Common myeloid progenitor, CD34-positive (primary cell): ENCODE measurements at regions not wholly inside any gene's neighbourhood (a gene's known extent, or its start where the extent isn't known, plus 50 kb on each side); places are given as distances from the start of the nearest gene placed in this dataset.
"Not testable (repeated sequence)": the region's sequence is repeated elsewhere in the genome, so short reads cannot be mapped to it uniquely, and the experiment has no call there.

Experiments
- CTCF ChIA-PET: fragments of 350-600 bp; sonication (Branson Sonifier 250); formaldehyde crosslinking; loops from one replicate; lab custom pipeline; 2021; ENCODE audit warnings: antibody characterized with exemption; lab: Charles Lee
- POLR2A ChIA-PET: fragments of 350-600 bp; sonication (Branson Sonifier 250); formaldehyde crosslinking; loops from one replicate; lab custom pipeline; 2021; ENCODE audit warnings: antibody characterized with exemption; lab: Charles Lee
- DNase-seq, 3 donors: peaks; one replicate each; pipeline versions ENCODE4 v3.0.0 to v3.0.0-alpha.2; 2013
- H3K27ac ChIP-seq, 2 experiments: 1 replicate in 1 of 2; 2 replicates in 1 of 2; pipeline ENCODE4 v1.7.0; 2013; ENCODE audit warnings: inconsistent platforms in 2 of 2, low read length in 2 of 2, mild to moderate bottlenecking in 2 of 2, low read depth in 1 of 2, moderate library complexity in 1 of 2; ENCODE audit not compliant: severe bottlenecking in 2 of 2, insufficient read depth in 1 of 2, poor library complexity in 1 of 2
- H3K27me3 ChIP-seq, 5 experiments: replicated peaks in 2 of 5; 1 replicate in 3 of 5; 2 replicates in 2 of 5; pipeline versions ENCODE4 v1.6.1 to v1.7.0; 2013; ENCODE audit warnings: low read length in 4 of 5, mild to moderate bottlenecking in 2 of 5, moderate library complexity in 2 of 5, inconsistent platforms in 1 of 5; ENCODE audit not compliant: insufficient read depth in 5 of 5, control insufficient read depth in 4 of 5
- H3K36me3 ChIP-seq, 4 experiments: 1 replicate in 2 of 4; 2 replicates in 2 of 4; pipeline versions ENCODE4 v1.6.1 to v1.7.0; 2013; ENCODE audit warnings: low read length in 3 of 4, control low read depth in 1 of 4, mild to moderate bottlenecking in 1 of 4; ENCODE audit not compliant: control insufficient read depth in 4 of 4, insufficient read depth in 4 of 4
- H3K4me1 ChIP-seq, 4 experiments: 1 replicate in 3 of 4; 2 replicates in 1 of 4; pipeline versions ENCODE4 v1.6.1 to v1.7.1; 2013; ENCODE audit warnings: low read length in 3 of 4, mild to moderate bottlenecking in 3 of 4, control low read depth in 1 of 4, inconsistent platforms in 1 of 4, moderate library complexity in 1 of 4; ENCODE audit not compliant: control insufficient read depth in 4 of 4, insufficient read depth in 4 of 4; ENCODE audit errors: control extremely low read depth in 1 of 4
- H3K4me3 ChIP-seq, 7 experiments: 1 replicate in 4 of 7; 2 replicates in 3 of 7; pipeline versions ENCODE4 v1.5.1 to v1.7.0; 2013; ENCODE audit warnings: mild to moderate bottlenecking in 7 of 7, low read length in 6 of 7, moderate library complexity in 6 of 7, inconsistent platforms in 2 of 7, low read depth in 2 of 7, control low read depth in 1 of 7; ENCODE audit not compliant: insufficient read depth in 4 of 7, control insufficient read depth in 1 of 7; ENCODE audit errors: extremely low read depth in 1 of 7
- H3K9me3 ChIP-seq, 5 experiments: 1 replicate in 4 of 5; 2 replicates in 1 of 5; pipeline versions ENCODE4 v1.6.1 to v1.7.1; 2013; ENCODE audit warnings: low read length in 4 of 5, mild to moderate bottlenecking in 2 of 5, inconsistent platforms in 1 of 5, low read depth in 1 of 5, moderate library complexity in 1 of 5; ENCODE audit not compliant: control insufficient read depth in 4 of 5, insufficient read depth in 2 of 5; ENCODE audit errors: control extremely low read depth in 1 of 5
- WGBS: methylation state at CpG from one replicate; pipeline ENCODE4 v1.1.5; 2013; ENCODE audit not compliant: insufficient coverage; 5-methylcytosine and 5-hydroxymethylcytosine counted together

DNA sequence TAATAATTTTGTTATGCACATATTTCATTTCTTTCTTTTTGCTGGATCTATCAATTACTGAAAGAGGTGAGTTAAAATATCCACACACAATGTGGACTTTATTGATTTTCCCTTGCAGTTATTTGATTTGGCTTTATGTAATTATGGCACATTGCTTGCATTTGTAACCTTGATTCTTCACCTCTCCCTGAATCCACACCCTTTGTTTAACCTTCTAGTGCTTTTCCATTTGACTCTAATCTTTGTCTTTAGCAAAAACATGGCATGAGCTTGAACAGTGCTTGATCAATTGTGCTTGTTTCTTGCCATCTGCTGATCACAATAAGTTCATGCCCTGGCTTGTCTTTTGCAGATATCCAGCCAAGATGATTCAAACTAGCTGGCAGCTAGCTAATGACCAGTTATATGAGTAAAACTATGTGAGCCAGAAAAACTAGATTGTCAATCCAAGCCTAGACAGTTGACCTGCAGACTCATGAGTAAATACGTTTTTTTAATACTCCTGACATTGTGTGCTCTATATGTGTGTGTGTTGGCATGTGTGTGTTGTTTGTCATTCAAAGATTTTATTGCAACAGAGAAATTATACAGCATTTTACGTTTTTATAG is 899.2 kb downstream of the NCAM2 start:
- no peaks in the 10 kb centered on the region for H3K36me3 ChIP-seq
- no peak for DNase-seq
- no peak overlapping the region for H3K27ac ChIP-seq
- CTCF ChIA-PET = no interaction called here
- peaks cover 0 to 3% (median 1%) of the 10 kb centered on the region in 5 experiments for H3K9me3 ChIP-seq
- no CpG with 5 or more reads among the region's 2 CpGs for WGBS
- no peaks in the 10 kb centered on the region for H3K4me1 ChIP-seq
- H3K27me3 ChIP-seq = no peaks in the 10 kb centered on the region
- H3K4me3 ChIP-seq = no peak overlapping the region
- POLR2A ChIA-PET = no interaction called here

GRCh38 chr21:21898801-21899200 is 900.6 kb downstream of the NCAM2 start:
- Histone ChIP-seq H3K27me3 (no peaks in the 10 kb centered on the region), H3K4me3 (no peak overlapping the region), H3K4me1 (no peaks in the 10 kb centered on the region), H3K36me3 (no peaks in the 10 kb centered on the region), H3K27ac (no peak overlapping the region), H3K9me3 (peaks cover 0 to 2% (median under 1%) of the 10 kb centered on the region in 5 experiments)
- ChIA-PET POLR2A (no interaction called here), CTCF (no interaction called here)
- DNase-seq = no peak
- no CpG with 5 or more reads among the region's 1 CpG for WGBS

DNA sequence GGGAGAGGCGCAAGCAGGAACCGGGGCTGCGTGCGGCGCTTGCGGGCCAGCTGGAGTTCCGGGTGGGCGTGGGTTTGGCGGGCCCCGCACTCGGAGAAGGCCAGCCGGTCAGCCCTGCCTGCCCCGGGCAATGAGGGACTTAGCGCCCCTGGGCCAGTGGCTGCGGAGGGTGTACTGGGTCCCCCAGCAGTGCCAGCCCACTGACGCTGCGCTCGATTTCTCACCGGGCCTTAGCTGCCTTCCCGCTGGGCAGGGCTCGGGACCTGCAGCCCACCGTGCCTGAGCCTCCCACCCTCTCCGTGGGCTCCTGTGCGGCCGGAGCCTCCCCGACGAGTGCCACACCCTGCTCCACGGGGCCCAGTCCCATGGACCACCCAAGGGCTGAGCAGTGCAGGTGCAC is 904.2 kb downstream of the NCAM2 start:
- H3K36me3 ChIP-seq, H3K9me3 ChIP-seq, DNase-seq, CTCF ChIA-PET, POLR2A ChIA-PET, H3K27me3 ChIP-seq, H3K4me3 ChIP-seq, H3K4me1 ChIP-seq, H3K27ac ChIP-seq: not testable (repeated sequence)
- WGBS = 94% methylated on average over 23 of the region's 28 CpGs

DNA sequence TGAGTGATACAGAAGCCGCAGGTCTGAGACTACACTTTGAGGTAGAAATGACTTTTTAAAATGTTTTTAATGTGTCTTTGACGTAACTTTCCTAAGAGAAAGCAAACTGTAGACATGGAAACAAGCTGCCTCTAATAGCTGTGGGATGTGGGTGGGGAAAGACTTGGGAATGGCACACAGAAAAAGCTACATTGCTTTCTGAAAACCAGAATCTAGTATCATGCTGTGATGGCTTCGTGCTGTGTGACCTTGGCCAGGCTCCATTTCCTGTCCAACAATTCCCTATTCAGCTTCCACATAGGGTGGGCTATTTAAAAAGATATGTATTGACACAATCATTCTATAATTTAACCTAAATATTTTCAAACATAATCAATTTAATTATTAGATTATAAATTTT is 909.1 kb downstream of the NCAM2 start:
- WGBS = 100% methylated on average over 2 of the region's 3 CpGs
- ChIA-PET POLR2A (no interaction called here), CTCF (interaction anchor here (0.6 to 1.4 kb wide), 2 partner anchors 10 to 389 kb away, joined by 3 to 4 read pairs; no protein-coding TSS in a partner anchor)
- Histone ChIP-seq H3K4me1 (no peaks in the 10 kb centered on the region), H3K27me3 (no peaks in the 10 kb centered on the region), H3K9me3 (no peaks in the 10 kb centered on the region), H3K36me3 (no peaks in the 10 kb centered on the region), H3K27ac (no peak overlapping the region), H3K4me3 (no peak overlapping the region)
- no peak for DNase-seq

- Histone ChIP-seq H3K4me1 (peaks cover 0 to 3% (median 0%) of the 10 kb centered on the region in 4 experiments), H3K36me3 (no peaks in the 10 kb centered on the region), H3K4me3 (no peak overlapping the region), H3K27ac (no peak overlapping the region), H3K9me3 (no peaks in the 10 kb centered on the region), H3K27me3 (no peaks in the 10 kb centered on the region)
- POLR2A ChIA-PET = no interaction called here
- no peak for DNase-seq
- CTCF ChIA-PET = no interaction called here
- 94% methylated on average over 2 of the region's 2 CpGs for WGBS
Measured at GRCh38 chr21:21915816-21916215, 917.6 kb downstream of the NCAM2 start.

DNA sequence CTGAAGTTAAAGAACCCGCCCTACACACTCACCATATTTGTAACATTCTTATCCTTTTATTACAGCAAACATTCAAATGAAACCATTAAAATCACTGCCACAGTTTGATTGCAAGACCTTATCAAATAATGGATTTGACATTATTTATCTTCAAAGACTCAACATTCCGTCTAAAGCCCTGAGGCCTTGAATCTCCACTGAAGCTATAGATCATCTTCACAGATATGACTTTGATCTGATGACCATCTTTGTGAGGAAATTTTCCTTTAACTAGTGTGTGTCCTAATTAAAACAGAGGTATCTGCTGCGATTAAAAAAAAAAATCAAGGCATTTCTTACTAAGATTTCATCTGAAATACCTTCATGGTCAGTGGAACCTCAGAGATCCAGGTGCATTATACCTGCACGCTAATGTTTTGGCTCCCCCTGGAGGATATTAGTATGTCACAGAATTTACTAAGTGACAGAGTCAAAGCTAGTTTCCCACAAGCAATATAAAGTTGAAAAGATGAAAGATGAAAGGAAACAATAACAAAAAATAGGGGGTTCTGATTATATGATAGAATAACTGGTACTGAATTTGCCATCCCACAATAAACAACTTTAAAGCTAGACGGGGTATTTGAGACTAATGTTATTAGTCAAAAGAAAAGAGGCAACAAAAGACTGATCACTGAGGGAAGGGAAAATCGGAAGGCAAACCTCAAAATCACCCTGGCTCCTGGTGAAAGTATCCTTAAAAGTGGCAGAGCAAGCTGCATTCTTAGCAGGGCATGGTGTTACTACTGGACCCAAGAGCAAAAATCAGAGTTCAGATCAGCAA is 923.4 kb downstream of the NCAM2 start:
- Histone ChIP-seq H3K4me3 (no peak overlapping the region), H3K9me3 (no peaks in the 10 kb centered on the region), H3K27ac (no peak overlapping the region), H3K4me1 (peaks cover 0 to 3% (median 0%) of the 10 kb centered on the region in 4 experiments), H3K27me3 (no peaks in the 10 kb centered on the region), H3K36me3 (no peaks in the 10 kb centered on the region)
- ChIA-PET POLR2A (no interaction called here), CTCF (interaction anchor here (0.8 to 1.8 kb wide), 5 partner anchors 21 to 919 kb away, joined by 3 to 5 read pairs (median 4); no protein-coding TSS in a partner anchor)
- peak; percentile 11 to 44 (median 36) for DNase-seq
- 69% methylated on average over 3 of the region's 6 CpGs for WGBS

- no peaks in the 10 kb centered on the region for H3K4me1 ChIP-seq
- no peak overlapping the region for H3K27ac ChIP-seq
- WGBS = no CpG with 5 or more reads among the region's 1 CpG
- no peak overlapping the region for H3K4me3 ChIP-seq
- DNase-seq = no peak
- CTCF ChIA-PET = no interaction called here
- H3K27me3 ChIP-seq = peaks cover 0 to 2% (median 0%) of the 10 kb centered on the region in 5 experiments
- no peaks in the 10 kb centered on the region for H3K9me3 ChIP-seq
- POLR2A ChIA-PET = no interaction called here
- no peaks in the 10 kb centered on the region for H3K36me3 ChIP-seq
Measured at GRCh38 chr21:21929226-21929625, 931.0 kb downstream of the NCAM2 start.
